ENCODE measurements at regions not wholly inside any gene's neighbourhood (a gene's known extent, or its start where the extent isn't known, plus 50 kb on each side); places are given as distances from the start of the nearest gene placed in this dataset.

DNA sequence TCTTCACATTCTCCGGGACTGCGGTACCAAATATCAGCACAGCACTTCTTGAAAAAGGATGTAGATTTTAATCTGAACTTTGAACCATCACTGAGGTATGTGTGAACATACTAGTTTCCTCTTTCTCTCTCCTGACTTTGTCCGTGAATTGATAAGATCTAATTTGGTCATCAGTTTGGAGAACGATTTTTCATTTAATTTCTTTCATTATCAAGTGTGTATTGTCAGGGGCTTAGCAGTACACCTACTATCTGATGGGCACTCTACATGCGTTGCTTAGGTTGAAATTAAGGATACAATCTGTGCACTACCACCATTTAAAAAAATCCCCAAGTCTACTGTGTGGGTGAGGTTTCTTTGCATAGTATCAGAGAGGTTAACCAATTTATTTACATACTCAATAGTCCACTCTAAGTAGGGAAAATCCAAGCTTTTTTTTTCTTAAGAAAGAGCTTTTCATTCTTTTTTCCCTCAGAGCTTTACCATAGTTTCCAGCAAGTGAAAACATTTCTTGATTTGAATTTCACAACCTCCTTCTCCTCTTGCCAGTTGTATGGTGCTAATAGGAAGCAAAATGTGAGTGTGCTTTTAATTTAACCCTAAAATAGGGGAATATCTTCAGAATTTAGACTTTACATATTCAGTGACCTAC, 105.4 kb upstream of the ESR1 start:
- no peak for DNase-seq (ENCODE audit: low spot score)

DNA sequence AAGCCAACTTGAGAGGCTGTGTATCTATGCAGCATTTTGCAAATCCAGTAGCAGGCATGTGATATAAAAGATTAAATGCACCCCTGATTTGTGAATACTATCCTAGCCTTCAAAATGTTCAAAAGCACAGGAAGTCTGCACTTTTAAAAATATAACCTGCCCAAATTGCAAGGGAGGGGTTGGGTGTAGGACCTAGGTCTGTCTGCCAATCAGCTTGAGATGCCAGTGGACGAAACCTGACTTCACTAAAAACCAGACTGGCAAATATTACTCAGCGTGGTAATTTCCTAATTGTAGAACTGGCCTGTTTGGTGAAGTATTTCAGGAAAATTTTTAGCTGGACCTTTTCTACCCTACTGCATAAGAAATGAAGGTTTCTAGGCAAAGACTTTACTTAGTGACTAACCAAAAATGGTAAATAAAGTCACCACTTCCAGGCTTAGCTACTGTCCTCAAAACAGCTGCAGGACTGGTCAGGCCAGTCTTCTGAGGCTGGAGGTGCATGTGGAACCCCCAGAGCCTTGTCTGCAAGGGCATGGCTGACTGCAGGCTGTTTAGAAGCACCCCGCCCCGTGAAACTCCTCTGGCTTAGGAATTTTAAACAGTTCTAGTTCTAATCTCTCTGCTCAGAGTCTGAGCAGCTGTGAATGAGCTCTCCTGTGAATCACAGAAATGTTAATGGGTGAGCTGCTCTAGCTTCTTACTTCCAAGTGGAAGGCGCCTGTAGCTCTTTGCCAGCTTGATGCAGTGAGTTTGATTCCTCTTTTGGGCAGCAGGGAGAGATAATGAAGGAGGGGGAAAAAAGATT, 104.4 kb upstream of the ESR1 start:
- DNase-seq (ENCODE audit: low spot score), result no peak

DNA sequence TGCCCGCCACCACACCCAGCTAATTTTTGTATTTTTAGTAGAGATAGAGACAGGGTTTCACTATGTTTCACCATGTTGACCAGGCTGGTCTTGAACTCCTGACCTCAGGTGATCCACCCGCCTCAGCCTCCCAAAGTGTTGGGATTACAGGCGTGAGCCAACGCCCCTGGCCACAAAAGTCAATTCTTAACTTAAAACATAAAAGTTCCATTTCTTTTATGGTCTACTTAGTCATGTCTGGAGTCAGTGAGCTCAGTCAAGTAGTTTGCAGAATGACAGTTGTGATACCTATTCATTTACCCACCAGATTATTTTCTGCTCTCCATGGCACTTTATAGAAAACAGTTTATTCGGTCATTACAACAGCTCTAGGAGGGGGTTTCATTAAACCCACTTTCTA, 103.1 kb upstream of the ESR1 start:
- no peak for DNase-seq (ENCODE audit: low spot score)

DNA sequence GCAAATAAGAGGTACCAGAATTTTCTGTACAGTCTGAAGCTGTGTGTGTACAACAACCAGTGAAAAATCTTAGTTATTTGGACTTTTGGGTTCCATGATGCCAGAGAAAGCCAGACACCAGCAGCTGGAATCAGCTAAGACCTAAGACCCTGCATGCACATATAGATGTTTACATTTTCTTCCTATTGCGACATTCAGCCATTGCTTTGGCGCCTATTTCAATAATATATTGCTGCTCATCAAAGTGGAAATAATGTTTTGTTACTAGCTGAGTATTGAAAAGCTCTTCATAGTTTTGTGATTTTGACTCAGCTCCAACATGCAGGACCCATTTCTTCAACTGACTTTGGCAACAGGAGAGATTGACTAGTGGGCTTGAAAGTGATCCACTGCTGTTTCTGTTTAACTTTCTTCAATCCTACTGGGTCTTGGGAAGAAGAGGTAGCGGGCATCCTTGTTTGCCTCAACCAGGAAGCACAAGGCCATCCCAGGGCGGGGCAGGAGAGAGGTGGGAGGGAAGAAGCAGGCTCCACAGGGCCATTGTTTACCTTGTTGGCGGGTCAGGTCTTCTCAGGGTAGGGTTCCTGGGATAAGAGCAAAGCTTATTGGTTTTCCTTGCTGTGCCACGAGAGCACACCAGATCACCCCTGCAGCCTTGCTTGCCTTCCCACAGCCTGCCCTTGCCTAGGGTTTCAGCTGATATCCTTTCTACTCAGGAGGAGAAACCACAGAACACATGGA, 101.3 kb upstream of the ESR1 start:
- DNase-seq (ENCODE audit: low spot score), result no peak

DNA sequence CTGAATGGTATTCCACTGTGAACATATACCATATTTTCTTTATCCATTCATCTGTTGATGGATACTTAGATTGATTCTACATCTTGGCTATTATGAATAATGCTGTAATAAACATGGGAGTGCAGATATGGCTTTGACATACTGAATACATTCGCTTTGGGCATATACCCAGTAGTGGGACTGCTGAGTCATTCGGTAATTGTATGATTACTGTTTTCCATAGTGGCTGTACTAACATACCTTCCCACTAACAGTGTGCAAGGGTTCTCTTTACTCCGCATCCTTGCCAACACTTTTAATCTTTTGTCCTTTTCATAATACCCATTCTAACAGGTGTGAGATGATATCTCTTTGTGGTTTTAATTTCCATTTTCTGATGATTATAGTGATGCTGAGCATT, 98.2 kb upstream of the ESR1 start:
- DNase-seq (ENCODE audit: low spot score), result no peak

DNA sequence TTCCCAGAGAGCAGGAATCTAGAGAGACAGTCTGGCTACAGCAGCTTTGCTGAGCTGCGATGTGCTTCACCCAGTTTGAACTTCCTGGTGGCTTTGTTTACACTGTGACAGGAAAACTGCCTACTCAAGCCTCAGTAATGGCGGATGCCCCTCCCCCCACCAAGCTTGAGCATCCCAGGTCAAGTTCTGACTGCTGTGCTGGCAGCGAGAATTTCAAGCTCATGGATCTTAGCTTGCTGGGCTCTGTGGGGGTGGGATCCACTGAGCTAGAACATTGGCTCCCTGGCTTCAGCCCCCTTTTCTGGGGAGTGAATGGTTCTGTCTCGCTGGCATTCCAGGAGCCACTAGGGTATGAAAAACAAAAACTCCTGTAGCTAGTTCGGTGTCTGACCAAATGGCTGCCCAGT, 91.0 kb upstream of the ESR1 start:
- DNase-seq (ENCODE audit: low spot score), result no peak

DNA sequence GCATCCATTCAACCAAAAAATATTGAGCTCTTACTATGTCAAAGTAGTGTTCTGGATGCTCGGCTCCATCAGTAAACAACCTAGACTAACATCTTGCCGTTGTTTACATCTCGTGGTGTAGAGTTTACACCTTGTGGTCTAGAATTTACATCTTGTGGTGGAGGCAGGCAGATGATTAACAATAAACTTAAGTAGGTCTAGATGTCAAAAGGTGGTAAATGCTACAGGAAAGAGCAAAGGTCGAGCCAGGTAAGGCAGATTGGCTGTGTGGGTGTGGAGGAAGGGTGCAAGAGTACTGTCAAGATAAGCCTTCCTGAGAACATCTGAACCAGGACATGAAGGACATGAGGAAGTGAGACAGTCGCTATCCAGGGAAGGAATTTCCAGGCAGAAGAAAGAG, 88.4 kb upstream of the ESR1 start:
- DNase-seq (ENCODE audit: low spot score), result no peak

DNA sequence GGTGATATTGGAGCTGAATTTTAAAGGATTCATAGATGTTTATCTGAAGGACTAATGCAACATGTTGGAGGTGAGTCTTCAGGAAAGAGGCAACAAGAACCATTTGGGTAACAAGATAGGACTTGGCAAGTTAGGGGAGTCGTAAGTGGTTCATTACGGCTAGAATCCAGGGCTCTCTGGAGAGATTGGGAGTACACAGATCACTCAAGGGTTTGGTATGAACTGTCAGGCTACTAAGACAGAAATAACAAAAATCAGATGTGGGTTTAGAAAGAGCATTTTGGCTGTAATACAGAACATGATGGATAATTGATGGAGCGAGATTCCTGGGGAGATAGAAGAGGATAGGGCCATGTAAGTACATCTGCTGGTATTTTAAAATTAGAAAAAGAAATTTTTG, 86.3 kb upstream of the ESR1 start:
- DNase-seq (ENCODE audit: low spot score), result no peak

DNA sequence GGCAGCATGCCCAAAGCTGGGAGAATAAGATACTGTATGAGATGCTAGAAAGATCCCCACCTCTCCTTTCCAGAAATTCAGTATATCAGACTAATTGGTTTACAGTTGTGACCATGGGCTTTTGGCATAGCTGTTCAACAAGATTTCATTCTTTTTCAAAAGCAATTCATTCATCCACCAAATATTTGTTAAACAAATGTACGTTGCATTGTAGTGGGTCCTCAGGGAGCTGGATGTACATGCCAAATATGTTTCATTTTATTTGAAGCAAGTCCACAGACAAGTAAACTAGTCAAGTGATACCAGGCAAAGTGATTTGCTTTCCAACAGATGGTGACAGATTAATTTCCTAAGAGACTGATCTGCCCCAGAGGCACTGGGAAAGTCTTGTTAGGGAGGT, 85.8 kb upstream of the ESR1 start:
- no peak for DNase-seq (ENCODE audit: low spot score)

DNA sequence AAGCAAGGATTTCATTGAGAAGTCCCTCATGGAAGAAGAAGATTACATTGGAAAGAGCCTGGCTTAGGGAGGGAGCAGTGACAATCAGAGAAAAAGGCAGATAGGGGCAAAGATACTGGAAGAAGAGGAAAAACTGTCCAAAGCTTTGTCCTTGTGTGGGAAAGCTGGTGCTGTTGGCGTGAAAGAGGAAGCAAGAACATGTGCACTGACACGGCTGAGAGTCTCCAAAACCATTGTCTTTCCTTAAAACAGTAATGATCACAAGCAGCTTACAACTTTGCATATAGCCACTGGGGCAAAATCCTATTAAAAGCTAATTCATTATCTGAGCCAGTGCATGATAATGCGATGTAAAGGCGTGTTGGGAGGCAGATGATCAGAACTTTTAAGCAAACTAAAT, 85.1 kb upstream of the ESR1 start:
- DNase-seq (ENCODE audit: low spot score), result no peak

DNA sequence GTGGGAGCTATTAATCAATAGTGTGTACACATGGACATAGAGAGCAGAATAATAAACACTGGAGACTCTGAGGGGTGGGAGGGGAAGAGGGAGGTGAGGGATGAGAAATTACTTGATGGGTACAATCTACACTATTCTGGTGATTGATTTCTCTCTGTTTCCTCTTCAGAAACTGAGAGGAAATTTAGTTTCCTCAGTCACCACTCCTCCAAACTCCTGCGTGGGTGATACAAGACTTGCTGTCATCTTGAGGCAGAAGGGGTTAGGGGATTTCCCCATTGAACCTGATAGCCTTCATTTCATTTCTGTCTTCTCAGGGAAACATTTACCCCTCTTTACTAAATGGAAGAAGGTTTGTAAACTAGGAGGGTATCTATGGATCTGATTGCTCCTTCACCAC, 84.3 kb upstream of the ESR1 start:
- no peak for DNase-seq (ENCODE audit: low spot score)

DNA sequence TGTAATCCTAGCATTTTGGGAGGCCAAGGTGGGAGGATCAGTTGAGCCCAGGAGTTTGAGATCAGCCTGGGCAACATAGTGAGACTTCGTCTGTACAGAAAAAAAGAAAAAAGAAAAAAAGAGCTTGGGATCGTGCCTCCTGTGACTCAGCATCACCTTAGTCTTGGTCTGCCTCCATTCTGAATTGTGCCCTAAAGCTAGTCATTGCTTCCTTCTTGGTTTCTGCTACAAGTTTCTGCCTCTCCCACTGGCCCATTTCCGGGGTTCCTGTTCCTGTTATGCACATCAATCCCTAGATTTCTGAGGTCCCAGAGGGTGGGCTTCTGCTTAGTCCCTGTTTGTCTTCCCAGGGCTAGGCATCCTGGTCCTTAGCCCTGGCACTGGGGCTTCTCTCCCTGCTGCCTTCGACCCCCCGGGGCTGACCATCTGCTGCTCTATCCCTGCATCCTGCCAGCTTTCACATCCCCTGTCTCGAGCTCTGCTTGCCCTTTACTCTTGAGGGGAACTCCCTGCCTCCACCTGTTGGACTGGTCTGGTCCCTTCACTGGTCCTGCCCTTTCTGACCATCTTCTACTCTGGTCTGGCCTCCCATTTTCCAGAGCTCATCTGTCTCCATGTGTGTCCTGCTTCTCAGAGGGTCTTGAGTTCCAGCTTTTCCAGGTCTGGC, 77.5 kb upstream of the ESR1 start:
- no peak for DNase-seq (ENCODE audit: low spot score)

DNA sequence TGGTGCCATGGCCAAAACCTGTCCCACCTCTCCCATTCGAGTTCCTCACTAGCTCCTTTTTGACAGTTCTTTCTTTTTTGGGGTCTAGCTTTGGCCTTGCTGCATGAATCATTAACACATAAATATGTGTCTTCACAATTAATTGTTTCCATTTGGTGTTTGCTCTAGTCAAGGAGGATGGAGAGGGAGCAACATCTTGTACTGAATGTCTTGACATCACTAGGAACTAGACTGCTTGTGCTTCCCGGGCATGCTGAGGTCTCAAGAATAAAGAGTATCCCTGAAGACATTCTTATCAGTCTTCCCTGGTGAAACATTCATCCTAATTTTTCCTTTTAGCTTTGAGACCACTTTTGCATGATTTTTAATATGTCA, 77.0 kb upstream of the ESR1 start:
- DNase-seq (ENCODE audit: low spot score), result no peak

DNA sequence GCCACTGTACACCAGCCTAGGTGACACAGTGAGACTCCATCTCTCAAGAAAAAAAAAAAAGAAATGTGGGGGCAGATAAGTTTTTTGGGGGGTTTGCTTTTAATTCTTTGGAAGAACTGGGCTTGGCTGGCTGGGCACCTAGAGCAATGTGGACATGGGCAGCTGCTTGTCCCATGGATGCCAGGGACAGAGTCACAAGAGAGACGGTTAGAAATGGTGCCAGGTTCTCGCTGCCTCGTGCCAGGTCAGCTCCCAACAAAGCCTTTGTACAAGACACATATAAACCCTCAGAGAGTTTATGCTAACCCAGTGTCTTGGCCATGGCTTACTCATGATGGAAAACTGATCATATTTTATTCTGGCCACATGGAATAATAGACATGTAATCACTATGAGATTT, 76.2 kb upstream of the ESR1 start:
- DNase-seq (ENCODE audit: low spot score), result no peak

DNA sequence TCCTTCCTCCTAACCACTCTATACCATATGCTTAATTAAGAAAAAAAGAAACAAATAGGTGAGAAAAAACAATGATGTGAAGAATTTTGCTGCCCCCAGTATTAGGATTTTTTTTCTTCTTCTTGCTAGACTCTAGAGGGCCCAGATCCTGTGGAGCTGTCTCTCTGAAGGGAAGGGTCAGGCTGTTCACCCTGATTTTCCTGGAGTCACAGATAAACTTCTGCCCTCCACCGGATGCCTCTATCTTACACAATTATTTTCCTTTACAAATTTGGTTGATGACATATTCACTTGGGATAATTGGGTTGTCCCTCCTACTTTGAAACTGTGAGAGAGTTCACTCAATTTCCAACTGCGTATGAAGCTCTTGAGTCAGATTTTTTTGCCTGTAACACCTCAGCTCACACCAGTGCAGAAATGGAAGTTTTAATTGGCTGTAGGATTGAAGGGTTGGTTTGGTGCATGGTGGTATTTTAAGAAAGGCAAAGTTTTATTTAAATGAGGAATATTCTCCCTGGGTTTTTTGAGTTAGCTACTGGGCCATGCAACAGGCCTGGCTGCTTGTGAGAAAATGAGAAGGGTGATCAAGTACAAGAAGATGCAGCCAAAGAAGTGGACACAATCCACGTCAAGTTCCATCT, 73.7 kb upstream of the ESR1 start:
- no peak for DNase-seq (ENCODE audit: low spot score)

DNA sequence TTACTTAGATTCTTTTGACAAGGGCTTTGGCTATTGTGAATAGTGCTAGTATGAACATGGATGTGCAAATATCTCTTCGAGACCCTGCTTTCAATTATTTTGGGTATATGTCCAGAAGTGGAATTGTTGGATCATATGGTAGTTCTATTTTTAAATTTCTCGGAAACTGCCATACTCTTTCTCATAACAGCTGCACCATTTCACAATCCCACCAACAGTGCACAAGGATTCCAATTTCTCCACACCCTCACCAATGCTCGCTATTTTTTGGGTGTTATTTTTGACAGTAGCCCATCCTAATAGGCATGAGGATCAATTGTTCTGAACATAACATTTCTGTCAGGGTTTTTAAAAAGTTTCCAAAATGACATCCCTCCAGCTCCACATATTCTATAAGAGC, 69.2 kb upstream of the ESR1 start:
- no peak for DNase-seq (ENCODE audit: low spot score)

DNA sequence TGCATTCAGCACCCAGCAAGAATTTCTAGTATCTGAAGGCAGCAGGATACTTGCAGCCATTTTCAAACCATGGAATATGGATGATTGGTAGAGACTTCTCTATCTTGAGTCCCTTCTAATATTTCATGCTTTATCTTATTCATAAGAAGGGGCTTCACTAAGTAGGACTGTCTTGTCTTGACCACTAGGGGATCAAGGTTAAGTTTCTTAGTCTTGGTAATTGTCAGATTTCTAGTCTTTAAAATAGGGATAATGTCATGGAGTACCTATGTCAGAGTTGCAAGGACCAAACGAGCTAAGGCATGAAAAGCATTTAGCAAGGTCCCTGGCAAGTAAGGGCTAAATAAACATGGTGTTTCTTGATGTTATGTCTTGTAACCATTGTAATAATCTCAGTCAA, 68.5 kb upstream of the ESR1 start:
- DNase-seq (ENCODE audit: low spot score), result no peak

DNA sequence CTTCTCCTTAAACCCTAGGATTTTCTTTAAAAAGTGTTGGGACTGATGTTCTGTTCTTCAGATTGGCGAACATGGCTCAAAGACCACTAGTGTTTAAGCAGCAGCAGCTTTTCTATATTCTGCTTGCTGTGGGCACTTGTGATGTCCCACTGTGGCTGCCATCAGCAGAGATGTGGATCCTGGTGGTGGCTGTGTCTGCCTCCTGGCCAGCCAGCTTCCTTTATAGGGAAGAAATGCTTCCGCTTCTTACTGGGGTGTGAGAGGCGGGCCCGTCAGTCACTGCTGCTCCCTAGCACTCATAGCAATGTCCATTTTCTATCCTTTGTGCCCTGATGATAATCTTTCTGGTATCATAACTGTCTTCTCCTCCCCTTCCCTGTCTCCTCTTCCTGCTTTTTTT, 66.7 kb upstream of the ESR1 start:
- DNase-seq (ENCODE audit: low spot score), result no peak

DNA sequence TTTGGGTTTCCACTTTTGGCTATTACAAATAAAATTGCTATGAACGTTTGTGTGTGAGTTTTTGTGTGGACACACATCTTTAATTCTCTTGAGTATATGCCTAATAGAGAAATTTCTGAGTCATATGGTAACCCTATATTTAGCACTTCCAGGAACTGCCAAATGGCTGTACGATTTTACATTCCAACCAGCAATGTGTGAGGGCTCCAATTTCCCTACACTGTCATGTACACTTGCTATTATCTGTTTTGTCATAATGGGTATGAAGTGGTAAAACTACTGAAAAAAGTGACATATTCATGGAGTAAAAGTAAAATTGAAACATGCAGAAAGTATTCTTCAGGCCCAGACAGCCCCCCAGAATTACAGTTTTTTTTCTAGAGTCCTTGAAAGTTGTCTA, 59.6 kb upstream of the ESR1 start:
- no peak for DNase-seq (ENCODE audit: low spot score)

DNA sequence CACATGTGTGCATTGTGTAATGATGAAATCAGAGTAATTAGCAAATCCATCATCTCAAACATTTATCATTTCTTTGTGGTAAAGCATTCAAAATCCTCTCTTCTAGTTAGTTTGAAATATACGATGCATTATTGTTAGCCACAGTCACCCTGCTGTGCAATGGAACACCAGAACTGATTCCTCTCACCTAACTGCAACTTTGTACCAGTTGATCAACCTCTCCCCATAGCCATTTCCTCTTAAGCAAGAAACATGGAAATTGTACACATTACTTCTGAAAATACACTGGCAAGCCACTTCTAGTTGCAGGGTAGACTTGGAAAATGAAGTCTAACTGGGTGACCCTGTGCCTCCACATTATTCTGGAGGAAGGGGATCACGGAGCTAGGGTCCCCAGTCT, 58.1 kb upstream of the ESR1 start:
- DNase-seq (ENCODE audit: low spot score), result no peak

DNA sequence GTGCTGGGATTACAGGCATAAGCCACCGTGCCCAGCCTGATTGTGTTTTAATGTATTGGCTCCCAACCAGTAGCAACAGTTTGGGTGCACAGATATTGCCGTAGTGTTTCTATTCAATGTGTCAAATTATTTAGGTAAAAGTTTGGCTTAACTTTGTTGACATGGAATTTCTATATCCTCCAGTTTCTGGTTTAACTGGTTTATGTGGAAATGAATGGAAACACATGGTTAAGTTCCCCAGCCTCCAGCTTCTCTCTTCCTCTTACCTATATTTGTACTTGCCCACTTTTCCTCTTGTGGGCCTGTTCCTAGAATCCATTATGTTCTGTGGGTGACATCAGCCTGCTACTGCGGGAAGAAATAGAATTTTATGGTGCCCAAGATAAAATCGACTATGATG, 53.9 kb upstream of the ESR1 start:
- no peak for DNase-seq (ENCODE audit: low spot score)

DNA sequence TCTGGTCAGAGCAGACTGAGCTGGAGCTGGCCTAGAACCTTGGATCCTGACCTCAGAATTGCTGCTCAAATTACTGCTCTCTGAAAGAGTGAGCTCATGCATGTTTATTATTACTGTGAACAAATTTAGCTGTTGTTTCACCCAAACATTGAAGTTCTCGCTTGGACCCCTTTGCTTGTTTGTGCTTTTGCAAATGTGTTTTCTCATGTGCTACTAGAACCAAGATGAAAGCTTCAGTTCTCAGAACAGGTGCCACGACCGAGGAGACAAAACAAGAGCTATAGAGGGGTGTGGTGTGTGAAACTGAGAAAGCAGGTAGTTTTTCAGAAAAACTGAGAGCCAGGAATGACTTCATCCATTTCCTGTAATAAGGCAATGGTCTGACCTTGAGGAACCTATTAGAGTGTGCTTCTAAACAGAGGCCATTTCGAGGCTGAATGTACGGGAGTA, 50.0 kb upstream of the ESR1 start:
- DNase-seq (ENCODE audit: low spot score), result no peak

All from umbilical cord (tissue), 1 donor.